ENCODE measurements at regions not wholly inside any gene's neighbourhood (a gene's known extent, or its start where the extent isn't known, plus 50 kb on each side); places are given as distances from the start of the nearest gene placed in this dataset.

- no peak overlapping the region for H3K4me3 ChIP-seq (ENCODE audit: low read depth, low read length)
- no peak for TF ChIP-seq CTCF (IDR thresholded peaks at IDR 0.05; ENCODE audit: borderline replicate concordance, insufficient read depth, low read depth, low read length)
Observed at GRCh38 chr5:74420947-74421346, 219.6 kb downstream of the ENC1 start.

GRCh38 chr5:74420220-74420619 lies 220.3 kb downstream of the ENC1 start:
- no peak for TF ChIP-seq CTCF (IDR thresholded peaks at IDR 0.05; ENCODE audit: borderline replicate concordance, insufficient read depth, low read depth, low read length)
- H3K4me3 ChIP-seq (ENCODE audit: low read depth, low read length): no peak overlapping the region

GRCh38 chr5:74419468-74419867 lies 221.1 kb downstream of the ENC1 start:
- TF ChIP-seq CTCF (IDR thresholded peaks at IDR 0.05; ENCODE audit: borderline replicate concordance, insufficient read depth, low read depth, low read length): no peak
- no peak overlapping the region for H3K4me3 ChIP-seq (ENCODE audit: low read depth, low read length)

GRCh38 chr5:74418709-74419108 lies 221.8 kb downstream of the ENC1 start:
- no peak for TF ChIP-seq CTCF (IDR thresholded peaks at IDR 0.05; ENCODE audit: borderline replicate concordance, insufficient read depth, low read depth, low read length)
- no peak overlapping the region for H3K4me3 ChIP-seq (ENCODE audit: low read depth, low read length)

GRCh38 chr5:74418261-74418660 lies 222.3 kb downstream of the ENC1 start:
- no peak overlapping the region for H3K4me3 ChIP-seq (ENCODE audit: low read depth, low read length)
- no peak for TF ChIP-seq CTCF (IDR thresholded peaks at IDR 0.05; ENCODE audit: borderline replicate concordance, insufficient read depth, low read depth, low read length)

- H3K4me3 ChIP-seq (ENCODE audit: low read depth, low read length): no peak overlapping the region
- TF ChIP-seq CTCF (IDR thresholded peaks at IDR 0.05; ENCODE audit: borderline replicate concordance, insufficient read depth, low read depth, low read length): no peak
Observed at GRCh38 chr5:74415695-74416102, 224.8 kb downstream of the ENC1 start.

GRCh38 chr5:74414228-74414627 lies 226.3 kb downstream of the ENC1 start:
- TF ChIP-seq CTCF (IDR thresholded peaks at IDR 0.05; ENCODE audit: borderline replicate concordance, insufficient read depth, low read depth, low read length): no peak
- no peak overlapping the region for H3K4me3 ChIP-seq (ENCODE audit: low read depth, low read length)
